Activated CD4-positive, alpha-beta memory T cell treated with anti-CD3 and anti-CD28 coated beads for 36 hours (primary cell): ENCODE measurements at regions not wholly inside any gene's neighbourhood (a gene's known extent, or its start where the extent isn't known, plus 50 kb on each side); places are given as distances from the start of the nearest gene placed in this dataset.
"Not testable (repeated sequence)": the region's sequence is repeated elsewhere in the genome, so short reads cannot be mapped to it uniquely, and the experiment has no call there.

Experiments used
- CTCF ChIA-PET: fragments of 350-600 bp; sonication (Branson Sonifier 250); formaldehyde crosslinking; loops from one replicate; lab custom pipeline; 2021; ENCODE audit warnings: antibody characterized with exemption, inconsistent platforms; lab: Charles Lee
- POLR2A ChIA-PET: fragments of 350-600 bp; sonication (Branson Sonifier 250); formaldehyde crosslinking; loops from one replicate; lab custom pipeline; 2021; ENCODE audit warnings: antibody characterized with exemption; lab: Charles Lee
- DNase-seq: peaks from one replicate; pipeline ENCODE4 v3.0.0-alpha.2; 2020
- H3K27ac Mint-ChIP-seq: one replicate; pipeline ENCODE4 v1.8.0; 2021; ENCODE audit warnings: mixed read lengths
- H3K27me3 Mint-ChIP-seq: one replicate; pipeline ENCODE4 v1.8.0; 2021; ENCODE audit warnings: mixed read lengths
- H3K36me3 Mint-ChIP-seq: one replicate; pipeline ENCODE4 v1.8.0; 2021; ENCODE audit warnings: mixed read lengths
- H3K4me1 Mint-ChIP-seq: one replicate; pipeline ENCODE4 v1.8.0; 2021; ENCODE audit warnings: low read depth, mixed read lengths
- H3K4me3 Mint-ChIP-seq: one replicate; pipeline ENCODE4 v1.8.0; 2021; ENCODE audit warnings: mild to moderate bottlenecking, mixed read lengths
- H3K9me3 Mint-ChIP-seq: one replicate; pipeline ENCODE4 v1.8.0; 2021; ENCODE audit warnings: mixed read lengths
- intact Hi-C: fragments of 100-400 bp; cut with micrococcal nuclease; formaldehyde crosslinking; loops from one replicate; pipeline ENCODE4 v1.15.1; 2023

DNA sequence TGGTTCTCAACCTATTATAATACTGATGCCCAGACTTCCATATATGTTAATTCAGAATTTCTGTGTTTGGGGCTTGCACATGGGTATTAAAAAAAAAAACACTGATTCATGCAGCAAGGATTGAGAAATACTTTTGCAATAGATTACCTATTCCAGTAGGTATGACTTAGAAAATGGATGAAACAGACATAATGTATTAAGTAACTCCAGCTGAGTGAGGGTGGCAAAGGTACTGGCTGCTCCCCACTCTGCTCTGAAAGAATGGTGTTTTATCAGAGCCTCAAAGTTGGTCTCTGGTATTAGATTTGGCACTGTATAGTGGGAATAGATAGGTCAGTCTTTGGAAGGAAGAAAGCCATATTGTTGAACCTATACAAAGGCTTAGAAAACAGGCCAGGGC lies 234.3 kb upstream of the FOLH1 start:
- CTCF ChIA-PET, result no interaction called here
- Mint-ChIP-seq H3K4me3 (no peak overlapping the region), H3K36me3 (no peaks in the 10 kb centered on the region), H3K27me3 (no peaks in the 10 kb centered on the region), H3K4me1 (no peaks in the 10 kb centered on the region), H3K9me3 (peaks cover 10% of the 10 kb centered on the region), H3K27ac (no peak overlapping the region)
- POLR2A ChIA-PET, result no interaction called here
- no peak for DNase-seq
- intact Hi-C loops, result no loop called here

DNA sequence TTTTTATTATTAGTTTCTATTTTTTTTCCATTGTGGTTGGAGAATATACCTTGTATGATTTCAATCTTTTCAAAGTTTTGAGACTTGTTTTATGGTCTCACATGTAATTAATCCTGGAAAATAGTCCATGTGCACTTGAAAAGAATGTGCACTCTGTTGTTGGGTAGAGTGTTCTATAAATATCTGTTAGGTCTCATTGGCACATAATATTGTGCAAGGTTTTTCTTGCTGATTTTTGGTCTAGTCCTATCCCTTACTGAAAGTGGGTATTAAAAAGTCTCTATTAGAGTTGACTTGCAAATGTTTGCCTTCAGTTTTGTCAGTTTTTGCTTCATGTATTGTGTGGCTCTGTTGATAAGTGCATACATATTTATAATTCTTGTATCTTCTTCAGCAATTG lies 231.5 kb upstream of the FOLH1 start:
- DNase-seq, POLR2A ChIA-PET, H3K36me3 Mint-ChIP-seq, H3K4me1 Mint-ChIP-seq, CTCF ChIA-PET, H3K27ac Mint-ChIP-seq, H3K9me3 Mint-ChIP-seq, H3K27me3 Mint-ChIP-seq, intact Hi-C loops, H3K4me3 Mint-ChIP-seq: not testable (repeated sequence)

DNA sequence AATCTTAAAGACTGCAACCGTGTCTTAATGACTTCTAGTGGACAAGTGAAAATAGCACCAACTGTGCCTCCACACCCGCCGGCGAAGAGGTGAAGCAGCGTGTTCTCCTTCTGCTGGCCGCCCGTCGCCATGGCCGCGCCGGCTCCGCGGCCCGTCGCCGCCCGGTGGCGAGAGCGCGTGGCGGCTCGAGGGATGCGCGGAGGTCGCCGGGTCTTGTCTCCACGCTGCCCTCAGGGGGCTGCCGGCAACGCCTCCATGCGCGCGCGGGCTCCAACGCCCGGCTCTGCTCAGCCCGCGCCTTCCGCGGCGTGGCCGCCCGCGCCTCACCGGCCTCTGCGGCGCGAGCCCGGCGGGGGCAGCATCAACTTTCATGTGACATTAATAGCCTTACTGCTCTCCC lies 225.9 kb upstream of the FOLH1 start:
- H3K9me3 Mint-ChIP-seq, H3K27me3 Mint-ChIP-seq, H3K36me3 Mint-ChIP-seq, CTCF ChIA-PET, H3K4me3 Mint-ChIP-seq, DNase-seq, intact Hi-C loops, POLR2A ChIA-PET, H3K27ac Mint-ChIP-seq, H3K4me1 Mint-ChIP-seq: not testable (repeated sequence)

DNA sequence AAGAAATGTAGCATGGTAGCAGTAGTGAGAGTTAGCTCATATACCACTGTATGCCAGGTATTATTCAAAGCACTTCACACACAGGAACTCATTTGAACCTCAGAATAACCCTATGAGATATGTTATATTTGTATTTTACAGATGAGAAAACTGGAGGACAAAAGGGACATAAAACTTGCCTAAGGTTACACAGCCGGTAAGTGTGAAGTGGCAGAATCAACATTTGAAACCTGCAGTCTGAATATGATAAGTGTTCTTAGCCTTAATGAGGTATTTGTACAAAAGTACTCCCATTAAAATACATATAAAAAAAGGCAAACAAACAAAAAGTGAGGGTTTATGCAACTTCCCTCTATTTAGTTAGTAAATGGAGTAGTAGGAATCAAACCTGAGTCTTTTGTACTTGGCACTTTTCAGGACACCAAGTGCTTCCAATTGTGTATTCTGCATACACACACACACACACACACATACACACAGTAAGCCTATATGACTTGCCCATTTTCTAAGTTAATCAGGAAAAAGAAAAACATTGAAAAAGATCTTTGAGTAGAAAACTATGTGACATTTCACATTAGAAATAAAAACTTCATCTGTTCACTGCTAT lies 223.9 kb upstream of the FOLH1 start:
- no peaks in the 10 kb centered on the region for H3K4me1 Mint-ChIP-seq
- intact Hi-C loops, result no loop called here
- no peaks in the 10 kb centered on the region for H3K36me3 Mint-ChIP-seq
- ChIA-PET POLR2A (no interaction called here), CTCF (no interaction called here)
- H3K4me3 Mint-ChIP-seq, result no peak overlapping the region
- DNase-seq, result no peak
- peaks cover 6% of the 10 kb centered on the region for H3K9me3 Mint-ChIP-seq
- no peak overlapping the region for H3K27ac Mint-ChIP-seq
- no peaks in the 10 kb centered on the region for H3K27me3 Mint-ChIP-seq

DNA sequence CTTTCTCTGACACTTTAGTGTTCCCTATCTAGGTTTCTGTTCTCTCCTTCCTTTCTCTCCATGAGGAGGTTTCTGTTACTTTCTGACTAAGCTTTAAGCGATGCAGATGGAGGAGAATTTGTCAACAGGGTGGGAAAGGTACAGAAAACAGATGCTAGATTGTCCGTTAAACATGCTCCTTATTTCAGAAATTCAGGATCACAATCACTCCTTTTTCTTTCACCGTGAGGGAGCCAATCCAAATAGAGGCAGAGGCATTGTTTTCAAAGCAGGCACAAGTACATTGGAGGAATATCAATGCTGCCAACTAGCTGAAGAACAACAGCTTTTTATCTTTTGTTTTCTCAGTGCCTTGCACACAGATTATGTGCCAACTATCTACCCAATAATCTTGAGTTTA lies 215.7 kb upstream of the FOLH1 start:
- Mint-ChIP-seq H3K4me3 (no peak overlapping the region), H3K36me3 (no peaks in the 10 kb centered on the region), H3K9me3 (peaks cover 10% of the 10 kb centered on the region), H3K27me3 (no peaks in the 10 kb centered on the region), H3K4me1 (no peaks in the 10 kb centered on the region), H3K27ac (no peak overlapping the region)
- intact Hi-C loops, result no loop called here
- DNase-seq, result no peak
- ChIA-PET CTCF (no interaction called here), POLR2A (no interaction called here)

DNA sequence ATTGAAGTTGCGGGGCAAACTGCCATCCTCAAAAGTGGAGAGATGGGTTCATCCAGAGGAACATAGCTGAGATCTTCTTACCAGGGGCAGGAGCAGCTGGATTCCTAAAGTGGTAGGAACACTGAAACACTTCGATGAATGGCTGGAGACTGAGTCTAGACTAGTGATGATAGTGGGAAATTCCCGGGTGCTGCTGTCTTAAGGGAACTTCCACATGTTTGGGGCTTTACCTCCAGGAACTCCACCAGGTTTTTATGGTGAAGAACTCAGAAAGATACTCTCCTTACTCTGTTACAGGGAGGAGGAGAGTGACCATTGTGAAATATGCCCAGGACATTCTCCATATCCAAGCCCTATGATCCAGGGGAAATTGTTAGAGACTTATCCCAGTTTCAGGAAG lies 210.5 kb upstream of the FOLH1 start:
- H3K27me3 Mint-ChIP-seq, H3K36me3 Mint-ChIP-seq, CTCF ChIA-PET, H3K9me3 Mint-ChIP-seq, H3K4me1 Mint-ChIP-seq, H3K27ac Mint-ChIP-seq, DNase-seq, H3K4me3 Mint-ChIP-seq, POLR2A ChIA-PET, intact Hi-C loops: not testable (repeated sequence)

DNA sequence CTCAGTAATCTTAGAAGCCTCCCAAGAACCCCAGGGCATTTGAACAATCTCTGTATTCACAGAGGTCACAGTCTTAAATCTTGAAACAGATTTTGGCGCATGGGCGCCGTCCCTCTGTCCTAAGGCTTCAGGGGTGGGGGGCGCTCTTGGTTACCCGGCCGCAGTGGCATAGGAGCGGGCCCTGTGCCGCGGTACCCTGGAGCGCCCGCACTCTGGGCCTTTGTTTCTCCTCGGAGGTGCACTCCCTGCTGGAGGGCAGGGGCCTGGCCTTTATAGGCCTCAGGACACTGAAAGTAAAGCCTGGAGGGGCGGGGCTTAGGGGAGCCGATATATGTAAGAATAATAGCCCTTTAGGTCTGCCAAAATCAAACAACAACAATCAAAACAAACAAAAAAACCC lies 197.3 kb upstream of the FOLH1 start:
- no peak for DNase-seq
- H3K4me3 Mint-ChIP-seq, result no peak overlapping the region
- H3K36me3 Mint-ChIP-seq, result no peaks in the 10 kb centered on the region
- H3K9me3 Mint-ChIP-seq, result no peaks in the 10 kb centered on the region
- H3K27ac Mint-ChIP-seq, result no peak overlapping the region
- H3K27me3 Mint-ChIP-seq, result no peaks in the 10 kb centered on the region
- intact Hi-C loops, result no loop called here
- POLR2A ChIA-PET, result no interaction called here
- no peaks in the 10 kb centered on the region for H3K4me1 Mint-ChIP-seq
- CTCF ChIA-PET, result no interaction called here

DNA sequence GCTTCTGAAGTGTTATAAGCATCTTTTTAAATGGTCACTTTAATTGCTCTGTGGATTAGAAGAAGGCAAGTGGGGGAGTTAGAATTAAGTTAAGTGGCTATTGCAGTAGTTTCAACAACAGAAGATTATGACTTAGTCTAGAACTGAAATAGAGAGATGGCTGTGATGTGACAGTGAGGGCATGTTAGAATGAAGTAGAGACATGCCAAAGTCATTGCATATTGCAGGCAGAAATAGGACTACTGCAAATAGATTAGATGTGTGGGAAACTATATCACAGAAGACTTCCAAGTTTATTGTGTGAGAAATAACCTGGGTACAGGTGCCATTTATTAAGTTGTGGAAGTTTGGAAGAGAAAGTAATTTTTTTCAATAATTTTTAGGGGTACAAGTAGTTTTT lies 187.4 kb upstream of the FOLH1 start:
- H3K36me3 Mint-ChIP-seq, POLR2A ChIA-PET, CTCF ChIA-PET, H3K4me1 Mint-ChIP-seq, H3K27me3 Mint-ChIP-seq, H3K27ac Mint-ChIP-seq, DNase-seq, H3K4me3 Mint-ChIP-seq, intact Hi-C loops, H3K9me3 Mint-ChIP-seq: not testable (repeated sequence)

DNA sequence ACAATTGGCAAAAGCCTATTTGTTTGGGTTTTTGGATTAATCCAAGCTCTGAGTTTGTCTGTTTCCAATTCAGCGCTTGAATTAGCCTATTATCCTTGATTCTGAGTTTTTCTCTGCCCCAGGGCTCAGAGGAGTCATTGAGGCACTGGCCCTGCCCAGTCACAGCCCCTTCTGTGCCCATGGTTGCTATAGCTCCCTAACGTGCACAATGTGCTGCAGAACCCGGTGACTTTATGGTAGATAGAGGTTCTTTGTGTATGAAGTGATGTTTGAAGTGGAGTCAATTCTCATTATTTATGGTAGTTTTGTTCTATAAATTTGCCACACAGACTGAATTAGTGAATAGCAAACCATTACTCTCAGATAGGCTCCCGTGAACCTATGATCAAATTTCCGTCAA lies 182.0 kb upstream of the FOLH1 start:
- CTCF ChIA-PET, H3K4me1 Mint-ChIP-seq, H3K9me3 Mint-ChIP-seq, DNase-seq, H3K4me3 Mint-ChIP-seq, H3K36me3 Mint-ChIP-seq, intact Hi-C loops, H3K27ac Mint-ChIP-seq, H3K27me3 Mint-ChIP-seq, POLR2A ChIA-PET: not testable (repeated sequence)

DNA sequence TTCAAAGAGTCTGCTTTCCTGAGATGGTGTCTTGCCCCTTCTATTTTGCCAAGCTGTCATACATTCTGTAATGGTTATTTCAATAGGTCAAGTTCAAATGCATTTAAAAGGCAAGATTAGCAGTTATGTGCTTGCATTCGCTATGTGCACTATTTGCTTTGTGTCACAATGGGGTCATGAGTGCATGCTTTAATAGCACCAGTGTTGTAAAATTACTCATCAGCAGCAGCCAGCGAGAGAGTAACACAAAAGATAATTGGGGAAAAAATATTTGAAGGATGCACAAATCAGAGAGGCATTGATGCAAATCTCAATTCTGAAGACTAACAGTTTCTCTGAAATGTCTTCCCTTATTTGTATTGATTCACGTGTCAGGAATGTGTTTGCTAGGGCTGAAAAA lies 180.7 kb upstream of the FOLH1 start:
- POLR2A ChIA-PET, H3K27me3 Mint-ChIP-seq, H3K4me3 Mint-ChIP-seq, DNase-seq, H3K27ac Mint-ChIP-seq, H3K4me1 Mint-ChIP-seq, intact Hi-C loops, H3K36me3 Mint-ChIP-seq, H3K9me3 Mint-ChIP-seq, CTCF ChIA-PET: not testable (repeated sequence)

DNA sequence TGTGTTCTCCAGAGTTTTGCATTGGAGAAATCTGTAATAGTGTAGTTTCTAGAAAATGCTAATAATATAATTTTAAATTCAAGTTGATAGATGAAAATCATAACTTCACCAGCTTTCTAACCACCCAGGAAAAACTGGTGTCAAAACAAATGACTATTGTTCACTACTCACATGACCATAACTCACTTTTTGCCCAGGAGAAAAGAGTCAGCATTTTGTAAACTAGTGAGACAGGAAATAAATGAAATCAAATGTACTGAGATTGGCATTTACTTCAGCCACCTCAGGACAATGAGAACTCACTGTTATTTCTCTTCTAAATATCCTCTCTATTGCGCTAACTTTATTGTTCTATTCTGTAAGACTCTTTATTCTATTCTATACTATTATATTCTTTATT lies 176.0 kb upstream of the FOLH1 start:
- H3K27ac Mint-ChIP-seq, POLR2A ChIA-PET, H3K4me3 Mint-ChIP-seq, H3K36me3 Mint-ChIP-seq, H3K9me3 Mint-ChIP-seq, H3K27me3 Mint-ChIP-seq, intact Hi-C loops, H3K4me1 Mint-ChIP-seq, CTCF ChIA-PET, DNase-seq: not testable (repeated sequence)

DNA sequence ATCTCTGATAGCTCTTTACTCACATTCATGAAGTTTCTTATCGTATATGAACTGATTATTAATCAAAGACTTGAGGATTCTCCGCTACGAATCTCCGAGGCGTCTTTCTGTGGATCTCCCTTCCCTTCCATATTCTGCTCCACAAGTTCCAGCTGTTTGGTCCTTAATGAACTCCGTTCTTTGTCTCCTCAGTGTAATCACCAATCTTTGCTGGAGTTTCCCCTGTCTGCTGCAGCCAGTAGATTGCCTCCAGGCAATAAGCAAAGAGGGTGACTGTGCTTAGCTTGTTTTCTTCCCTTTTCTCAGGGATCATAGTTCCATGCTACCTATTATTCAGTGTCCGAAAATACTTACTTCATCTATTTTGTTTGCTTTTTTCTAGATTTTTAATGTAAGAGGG lies 169.6 kb upstream of the FOLH1 start:
- H3K4me1 Mint-ChIP-seq, result no peaks in the 10 kb centered on the region
- H3K27me3 Mint-ChIP-seq, result no peaks in the 10 kb centered on the region
- no peaks in the 10 kb centered on the region for H3K36me3 Mint-ChIP-seq
- no peak overlapping the region for H3K4me3 Mint-ChIP-seq
- no peak for DNase-seq
- CTCF ChIA-PET, result no interaction called here
- H3K9me3 Mint-ChIP-seq, result no peaks in the 10 kb centered on the region
- POLR2A ChIA-PET, result no interaction called here
- intact Hi-C loops, result no loop called here
- H3K27ac Mint-ChIP-seq, result no peak overlapping the region

DNA sequence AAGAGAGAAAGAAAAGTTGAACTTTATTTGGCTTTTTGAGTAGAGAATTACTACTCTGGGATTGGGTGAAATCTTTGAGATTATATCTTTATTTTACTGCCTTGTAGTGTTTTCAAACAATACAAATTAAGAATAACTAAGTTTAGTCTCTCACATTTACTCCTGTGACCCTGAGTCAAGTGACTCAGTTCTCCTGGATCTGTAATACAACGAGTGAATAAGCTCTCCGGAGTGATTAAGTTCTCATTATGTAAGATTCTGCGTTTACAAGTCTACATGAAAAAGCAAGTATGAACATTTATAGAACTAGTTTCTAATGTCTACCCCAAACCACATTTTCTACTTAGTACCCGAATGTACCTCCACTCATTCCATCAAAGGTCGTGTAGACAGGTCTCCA lies 165.5 kb upstream of the FOLH1 start:
- CTCF ChIA-PET, H3K9me3 Mint-ChIP-seq, H3K27ac Mint-ChIP-seq, POLR2A ChIA-PET, H3K27me3 Mint-ChIP-seq, intact Hi-C loops, H3K36me3 Mint-ChIP-seq, DNase-seq, H3K4me1 Mint-ChIP-seq, H3K4me3 Mint-ChIP-seq: not testable (repeated sequence)

DNA sequence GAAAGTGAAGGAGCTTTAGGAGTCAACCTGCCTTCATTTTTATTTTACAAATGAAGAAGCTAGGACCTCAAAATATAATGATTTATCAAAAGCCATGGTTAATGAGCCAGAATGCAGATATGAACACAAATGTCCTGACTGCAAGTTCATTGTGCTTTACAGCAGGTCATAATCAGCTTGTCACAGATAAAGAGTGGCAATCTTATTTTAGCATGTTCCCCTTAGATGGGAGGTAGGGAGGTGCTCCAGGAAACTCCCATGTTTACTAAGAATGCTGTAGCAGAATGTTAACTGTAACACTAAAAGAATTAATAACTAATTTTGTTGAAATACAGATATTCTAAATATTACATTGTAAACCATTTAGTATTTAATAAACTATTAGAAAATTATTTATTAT lies 165.0 kb upstream of the FOLH1 start:
- intact Hi-C loops, DNase-seq, H3K4me3 Mint-ChIP-seq, H3K36me3 Mint-ChIP-seq, H3K4me1 Mint-ChIP-seq, H3K27me3 Mint-ChIP-seq, POLR2A ChIA-PET, CTCF ChIA-PET, H3K9me3 Mint-ChIP-seq, H3K27ac Mint-ChIP-seq: not testable (repeated sequence)
